NCI-H510A treated with DMSO at 0.1 percent for 48 hours (cell line): ENCODE measurements at regions not wholly inside any gene's neighbourhood (a gene's known extent, or its start where the extent isn't known, plus 50 kb on each side); places are given as distances from the start of the nearest gene placed in this dataset.
"Not testable (repeated sequence)": the region's sequence is repeated elsewhere in the genome, so short reads cannot be mapped to it uniquely, and the experiment has no call there.

Source experiments
- DNase-seq: peaks from one replicate; lab custom pipeline; 2025; lab: John Stamatoyannopoulos, UW

- DNase-seq = no peak
These were observed 145.7 kb upstream of the PKN2 start for GRCh38 chr1:88538222-88538899.

- DNase-seq = no peak
These were observed 143.8 kb upstream of the PKN2 start for GRCh38 chr1:88540255-88540654.

GRCh38 chr1:88541596-88541995 lies 142.5 kb upstream of the PKN2 start:
- DNase-seq = no peak

- DNase-seq = no peak
These were observed 139.9 kb upstream of the PKN2 start for GRCh38 chr1:88544195-88544594.

- DNase-seq = peak; percentile 5
These were observed 134.5 kb upstream of the PKN2 start for GRCh38 chr1:88549536-88549935.

GRCh38 chr1:88552226-88552625 lies 131.8 kb upstream of the PKN2 start:
- peak; percentile 15 for DNase-seq

- DNase-seq = no peak
These were observed 127.1 kb upstream of the PKN2 start for GRCh38 chr1:88557014-88557413.

GRCh38 chr1:88560621-88561020 lies 123.5 kb upstream of the PKN2 start:
- DNase-seq = no peak

- DNase-seq = no peak
These were observed 121.1 kb upstream of the PKN2 start for GRCh38 chr1:88562991-88563390.

- DNase-seq = no peak
These were observed 117.3 kb upstream of the PKN2 start for GRCh38 chr1:88566615-88567387.

- DNase-seq = no peak
These were observed 112.6 kb upstream of the PKN2 start for GRCh38 chr1:88571506-88571905.

GRCh38 chr1:88579598-88579997 lies 104.5 kb upstream of the PKN2 start:
- no peak for DNase-seq

GRCh38 chr1:88581703-88582102 lies 102.4 kb upstream of the PKN2 start:
- DNase-seq = peak; percentile 39

- DNase-seq = no peak
These were observed 90.7 kb upstream of the PKN2 start for GRCh38 chr1:88593358-88593757.

- DNase-seq = peak; percentile 28
These were observed 88.6 kb upstream of the PKN2 start for GRCh38 chr1:88595355-88596002.

GRCh38 chr1:88597973-88598372 lies 86.1 kb upstream of the PKN2 start:
- DNase-seq = not testable (repeated sequence)

- peak; percentile 95 for DNase-seq
These were observed 75.7 kb upstream of the PKN2 start for GRCh38 chr1:88608139-88608943.

- DNase-seq = peak; percentile 98
These were observed 75.0 kb upstream of the PKN2 start for GRCh38 chr1:88609051-88609450.

GRCh38 chr1:88610687-88611086 lies 73.4 kb upstream of the PKN2 start:
- DNase-seq = no peak

- DNase-seq = peak; percentile 87
These were observed 71.8 kb upstream of the PKN2 start for GRCh38 chr1:88612292-88612691.

GRCh38 chr1:88612773-88613172 lies 71.3 kb upstream of the PKN2 start:
- peak; percentile 99 for DNase-seq

- no peak for DNase-seq
These were observed 65.7 kb upstream of the PKN2 start for GRCh38 chr1:88618331-88618730.
